ENCODE measurements at regions not wholly inside any gene's neighbourhood (a gene's known extent, or its start where the extent isn't known, plus 50 kb on each side); places are given as distances from the start of the nearest gene placed in this dataset.

GRCh38 chr15:52879904-52880303 is 89.8 kb upstream of the ONECUT1 start:
- Histone ChIP-seq H3K36me3 (no peaks in the 10 kb centered on the region), H3K4me1 (no peaks in the 10 kb centered on the region), H3K9me3 (no peaks in the 10 kb centered on the region), H3K27me3 (no peaks in the 10 kb centered on the region), H3K4me3 (replicated peaks in 1 of 3) (no peak overlapping the region), H3K27ac (no peak overlapping the region)
- intact Hi-C loops (cut with DNase I), result no loop called here
- TF ChIP-seq CTCF (IDR thresholded peaks at IDR 0.05) (no peak), POLR2A (IDR thresholded peaks at IDR 0.05) (no peak)
- DNase-seq, result no peak
- 42 to 44% methylated on average over 7 of the region's 7 CpGs for WGBS, 2 donors

- 39 to 42% methylated on average over 4 of the region's 4 CpGs for WGBS, 2 donors
- TF ChIP-seq CTCF (IDR thresholded peaks at IDR 0.05), result no peak
- Histone ChIP-seq H3K27ac (no peak overlapping the region), H3K4me1 (no peaks in the 10 kb centered on the region), H3K27me3 (no peaks in the 10 kb centered on the region), H3K36me3 (no peaks in the 10 kb centered on the region), H3K4me3 (replicated peaks in 1 of 3) (no peak overlapping the region), H3K9me3 (no peaks in the 10 kb centered on the region)
- intact Hi-C loops (cut with DNase I), result no loop called here
- DNase-seq, result no peak
Measured at GRCh38 chr15:52879145-52879544, 89.0 kb upstream of the ONECUT1 start.

GRCh38 chr15:52876991-52877663 is 87.0 kb upstream of the ONECUT1 start:
- Histone ChIP-seq H3K27ac (no peak overlapping the region), H3K4me1 (no peaks in the 10 kb centered on the region), H3K9me3 (no peaks in the 10 kb centered on the region), H3K36me3 (no peaks in the 10 kb centered on the region), H3K27me3 (no peaks in the 10 kb centered on the region), H3K4me3 (replicated peaks in 1 of 3) (no peak overlapping the region)
- no peak for TF ChIP-seq POLR2A (IDR thresholded peaks at IDR 0.05)
- TF ChIP-seq CTCF (IDR thresholded peaks at IDR 0.05), result no peak
- no peak for DNase-seq
- 50 to 53% methylated on average over 5 of the region's 5 CpGs for WGBS, 2 donors
- intact Hi-C loops (cut with DNase I), result no loop called here

- WGBS, 2 donors, result 87 to 88% methylated on average over 8 of the region's 8 CpGs
Measured at GRCh38 chr15:52872036-52872818, 82.1 kb upstream of the ONECUT1 start.

More at GRCh38 chr15:52872036-52872818, 82.1 kb upstream of the ONECUT1 start:
- no peaks in the 10 kb centered on the region for H3K9me3 ChIP-seq
- no peaks in the 10 kb centered on the region for H3K4me1 ChIP-seq
- intact Hi-C loops (cut with DNase I), result no loop called here
- H3K27ac ChIP-seq, result no peak overlapping the region
- DNase-seq, result no peak
- no peaks in the 10 kb centered on the region for H3K27me3 ChIP-seq
- no peaks in the 10 kb centered on the region for H3K36me3 ChIP-seq
- H3K4me3 ChIP-seq (replicated peaks in 1 of 3), result no peak overlapping the region
- TF ChIP-seq CTCF (IDR thresholded peaks at IDR 0.05) (no peak), POLR2A (IDR thresholded peaks at IDR 0.05) (no peak)
